HEK293 (cell line): ENCODE measurements at regions not wholly inside any gene's neighbourhood (a gene's known extent, or its start where the extent isn't known, plus 50 kb on each side); places are given as distances from the start of the nearest gene placed in this dataset.

ENCODE experiments used
- CTCF ChIP-seq: fragments of 450-650 bp; formaldehyde crosslinking; IDR thresholded peaks from 2 replicates; pipeline ENCODE4 v1.5.1; 2016; ENCODE audit warnings: missing biosample characterization, missing genetic modification characterization
- ZBTB21 ChIP-seq: fragments of 450-650 bp; formaldehyde crosslinking; IDR thresholded peaks from 2 replicates; pipeline ENCODE4 v1.5.1; 2017; ENCODE audit warnings: missing biosample characterization, missing genetic modification characterization
- ZBTB7A ChIP-seq: fragments of 450-650 bp; formaldehyde crosslinking; IDR thresholded peaks from 2 replicates; pipeline ENCODE4 v1.5.1; 2016; ENCODE audit warnings: low read depth, missing biosample characterization, missing genetic modification characterization
- ZNF121 ChIP-seq: fragments of 450-650 bp; formaldehyde crosslinking; IDR thresholded peaks from 2 replicates; pipeline ENCODE4 v1.5.1; 2016; ENCODE audit warnings: missing biosample characterization, missing genetic modification characterization
- ZNF362 ChIP-seq: fragments of 450-650 bp; formaldehyde crosslinking; IDR thresholded peaks from 2 replicates; pipeline ENCODE4 v1.5.1; 2016; ENCODE audit warnings: missing biosample characterization, missing genetic modification characterization
- ZNF544 ChIP-seq: fragments of 450-650 bp; formaldehyde crosslinking; IDR thresholded peaks from 2 replicates; pipeline ENCODE4 v1.5.0; 2017; ENCODE audit warnings: missing biosample characterization, missing genetic modification characterization
- ZNF549 ChIP-seq: fragments of 450-650 bp; IDR thresholded peaks from 2 replicates; pipeline ENCODE4 v1.5.1; 2018; ENCODE audit warnings: missing biosample characterization, missing genetic modification characterization, mild to moderate bottlenecking, inconsistent platforms, moderate library complexity
- ZNF704 ChIP-seq: fragments of 450-650 bp; formaldehyde crosslinking; IDR thresholded peaks from 2 replicates; pipeline ENCODE4 v1.5.1; 2016; ENCODE audit warnings: missing biosample characterization, missing genetic modification characterization
- TF ChIP-seq, protein P1 (sequence below): fragments of 450-650 bp; formaldehyde crosslinking; IDR thresholded peaks from 2 replicates; pipeline ENCODE4 v1.5.1; 2016; ENCODE audit warnings: missing biosample characterization, missing genetic modification characterization

DNA sequence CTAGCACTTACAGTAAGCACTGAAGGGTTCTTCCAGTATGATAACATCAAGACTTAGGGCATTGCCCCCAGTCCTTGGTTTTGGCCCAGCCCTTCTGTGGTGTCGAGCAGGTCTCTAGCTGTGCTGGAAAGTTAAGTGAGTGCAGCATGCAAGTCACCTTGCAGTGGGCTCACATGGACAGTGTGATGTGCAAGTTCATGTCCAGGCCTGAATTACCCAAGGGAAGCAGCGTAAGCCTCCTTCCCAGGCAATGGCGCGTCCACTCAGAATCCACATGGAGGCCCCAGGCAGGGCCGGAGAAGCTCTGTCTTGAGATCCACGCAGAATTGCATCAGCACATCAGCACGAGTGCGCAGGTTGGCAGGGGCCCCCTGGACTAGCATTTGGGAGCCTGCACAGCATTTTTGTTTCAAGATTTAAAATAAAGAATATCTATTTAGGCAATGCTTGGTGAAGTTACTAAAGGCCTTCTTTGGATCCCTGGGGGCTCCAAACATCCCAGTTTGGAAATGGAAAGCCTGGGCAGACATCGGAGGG, 108.4 kb upstream of the ALDH1B1 start:
- TF ChIP-seq ZBTB7A (tag by site-specific recombination) (no peak), CTCF (tag by site-specific recombination) (no peak), ZNF362 (tag by site-specific recombination) (no peak), ZNF544 (tag by site-specific recombination) (no peak), ZNF549 (tag by site-specific recombination) (no peak), ZNF704 (tag by site-specific recombination) (no peak), ZBTB21 (tag by site-specific recombination) (no peak), ZNF121 (tag by site-specific recombination) (no peak)
- TF ChIP-seq, protein P1, sequence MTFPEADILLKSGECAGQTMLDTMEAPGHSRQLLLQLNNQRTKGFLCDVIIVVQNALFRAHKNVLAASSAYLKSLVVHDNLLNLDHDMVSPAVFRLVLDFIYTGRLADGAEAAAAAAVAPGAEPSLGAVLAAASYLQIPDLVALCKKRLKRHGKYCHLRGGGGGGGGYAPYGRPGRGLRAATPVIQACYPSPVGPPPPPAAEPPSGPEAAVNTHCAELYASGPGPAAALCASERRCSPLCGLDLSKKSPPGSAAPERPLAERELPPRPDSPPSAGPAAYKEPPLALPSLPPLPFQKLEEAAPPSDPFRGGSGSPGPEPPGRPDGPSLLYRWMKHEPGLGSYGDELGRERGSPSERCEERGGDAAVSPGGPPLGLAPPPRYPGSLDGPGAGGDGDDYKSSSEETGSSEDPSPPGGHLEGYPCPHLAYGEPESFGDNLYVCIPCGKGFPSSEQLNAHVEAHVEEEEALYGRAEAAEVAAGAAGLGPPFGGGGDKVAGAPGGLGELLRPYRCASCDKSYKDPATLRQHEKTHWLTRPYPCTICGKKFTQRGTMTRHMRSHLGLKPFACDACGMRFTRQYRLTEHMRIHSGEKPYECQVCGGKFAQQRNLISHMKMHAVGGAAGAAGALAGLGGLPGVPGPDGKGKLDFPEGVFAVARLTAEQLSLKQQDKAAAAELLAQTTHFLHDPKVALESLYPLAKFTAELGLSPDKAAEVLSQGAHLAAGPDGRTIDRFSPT (tag by site-specific recombination) = no peak
